GM18907 (cell line): ENCODE measurements at regions not wholly inside any gene's neighbourhood (a gene's known extent, or its start where the extent isn't known, plus 50 kb on each side); places are given as distances from the start of the nearest gene placed in this dataset.
"Not testable (repeated sequence)": the region's sequence is repeated elsewhere in the genome, so short reads cannot be mapped to it uniquely, and the experiment has no call there.

Source experiments
- ATAC-seq: cut with Tn5 transposase; IDR thresholded peaks from one replicate; pipeline ENCODE4 v1.9.1; 2021; ENCODE audit warnings: mild to moderate bottlenecking, moderate library complexity; ENCODE audit not compliant: unreplicated experiment

- ATAC-seq = no peak
These were observed 235.8 kb upstream of the CDH8 start for GRCh38 chr16:62272035-62272434.

GRCh38 chr16:62261760-62262159 is 225.5 kb upstream of the CDH8 start:
- ATAC-seq = no peak

DNA sequence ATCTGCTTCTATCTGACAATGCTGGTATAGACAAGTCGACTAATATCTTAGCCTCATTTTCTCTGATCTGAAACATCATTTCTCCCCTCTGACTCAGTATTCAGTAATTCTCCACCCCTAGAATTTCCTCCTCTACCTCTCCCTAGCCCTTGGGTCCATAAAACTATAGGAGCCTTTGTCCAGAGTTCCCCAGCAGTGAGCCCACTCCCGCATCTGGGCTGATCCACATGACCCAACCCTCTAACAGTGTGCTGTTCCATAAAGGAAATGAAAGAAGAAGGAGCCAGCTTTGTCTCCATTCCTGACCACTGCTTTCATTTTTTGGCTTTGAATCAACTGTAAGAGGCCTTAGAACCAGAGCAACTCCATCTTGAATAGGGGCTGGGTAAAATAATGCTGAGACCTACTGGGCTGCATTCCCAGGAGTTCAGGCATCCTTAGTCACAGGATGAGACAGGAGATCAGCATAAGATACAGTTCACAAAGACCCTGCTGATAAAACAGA is 222.7 kb upstream of the CDH8 start:
- ATAC-seq = not testable (repeated sequence)

- ATAC-seq = no peak
These were observed 220.2 kb upstream of the CDH8 start for GRCh38 chr16:62256406-62256805.

DNA sequence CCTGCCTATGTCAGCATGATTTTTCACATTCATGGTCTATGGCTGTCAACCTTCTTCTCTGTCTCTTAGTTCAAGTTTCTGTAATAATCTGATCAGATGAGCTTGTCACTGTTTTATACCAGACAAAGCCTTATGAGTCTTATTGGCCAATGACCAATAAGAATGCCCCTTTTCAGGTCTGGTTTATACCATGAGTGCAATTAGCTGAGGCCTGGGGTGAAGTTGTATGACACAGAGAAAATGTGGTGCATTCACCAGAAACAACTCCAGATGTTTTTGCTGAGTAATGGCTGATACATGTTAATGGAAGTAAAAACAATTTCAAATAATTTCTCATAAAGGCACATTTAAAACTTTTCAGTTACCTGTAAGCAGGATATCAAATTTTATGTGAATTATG is 218.6 kb upstream of the CDH8 start:
- no peak for ATAC-seq

DNA sequence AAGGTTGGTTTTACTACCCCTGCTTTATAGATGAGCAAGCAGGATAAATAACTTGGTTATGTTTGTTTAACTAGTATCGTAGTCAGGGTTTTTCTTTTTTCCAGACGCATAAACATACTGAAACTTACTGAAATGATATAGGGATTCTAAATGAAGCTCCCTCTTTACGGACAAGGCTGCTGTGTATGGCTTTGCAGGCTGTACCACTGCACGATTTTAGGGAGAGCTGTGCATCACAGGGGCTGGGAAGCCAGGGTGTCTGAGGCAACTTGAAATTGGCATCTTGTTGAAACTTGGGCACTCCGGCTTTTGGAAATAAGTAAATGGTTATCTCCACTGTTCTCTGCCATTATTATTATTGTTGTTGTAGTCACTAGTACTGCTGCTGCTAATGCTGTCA is 218.1 kb upstream of the CDH8 start:
- ATAC-seq = no peak

GRCh38 chr16:62253966-62254365 is 217.7 kb upstream of the CDH8 start:
- ATAC-seq = no peak

DNA sequence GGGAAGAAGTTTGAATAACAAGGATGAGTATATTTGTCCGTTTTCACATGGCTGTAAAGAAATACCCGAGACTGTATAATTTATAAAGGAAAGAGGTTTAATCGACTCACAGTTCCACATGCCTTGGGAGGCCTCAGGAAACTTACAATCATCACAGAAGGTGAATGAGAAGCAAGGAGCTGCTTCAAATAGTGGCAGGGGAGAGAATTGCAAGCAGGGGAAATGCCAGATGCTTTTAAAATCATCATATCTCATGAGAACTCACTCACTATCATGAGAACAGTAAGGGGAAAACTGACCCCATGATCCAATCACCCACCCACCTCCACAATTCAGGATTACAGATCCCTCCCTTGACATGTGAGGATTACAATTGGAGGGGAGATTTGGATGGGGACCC is 212.8 kb upstream of the CDH8 start:
- ATAC-seq = no peak

GRCh38 chr16:62240722-62241121 is 204.5 kb upstream of the CDH8 start:
- no peak for ATAC-seq

DNA sequence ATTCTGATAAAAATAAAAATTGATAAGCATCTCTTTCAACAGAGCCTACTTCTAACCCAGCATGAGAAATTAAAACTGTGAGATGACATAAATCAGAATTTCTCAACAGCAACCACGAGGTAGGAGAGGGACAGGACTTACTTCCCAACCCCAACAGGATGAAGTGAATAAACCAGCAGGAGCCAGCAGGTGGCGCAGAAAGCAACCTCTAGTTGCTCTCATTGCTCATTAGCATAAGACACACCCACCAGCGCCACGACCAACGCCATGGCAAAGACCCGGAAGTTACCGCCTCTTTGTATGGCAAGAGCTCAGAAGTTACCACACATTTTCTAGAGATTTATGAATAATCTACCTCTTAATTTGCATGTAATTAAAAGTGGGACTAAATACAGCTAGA is 189.4 kb upstream of the CDH8 start:
- ATAC-seq = peak; percentile 54

DNA sequence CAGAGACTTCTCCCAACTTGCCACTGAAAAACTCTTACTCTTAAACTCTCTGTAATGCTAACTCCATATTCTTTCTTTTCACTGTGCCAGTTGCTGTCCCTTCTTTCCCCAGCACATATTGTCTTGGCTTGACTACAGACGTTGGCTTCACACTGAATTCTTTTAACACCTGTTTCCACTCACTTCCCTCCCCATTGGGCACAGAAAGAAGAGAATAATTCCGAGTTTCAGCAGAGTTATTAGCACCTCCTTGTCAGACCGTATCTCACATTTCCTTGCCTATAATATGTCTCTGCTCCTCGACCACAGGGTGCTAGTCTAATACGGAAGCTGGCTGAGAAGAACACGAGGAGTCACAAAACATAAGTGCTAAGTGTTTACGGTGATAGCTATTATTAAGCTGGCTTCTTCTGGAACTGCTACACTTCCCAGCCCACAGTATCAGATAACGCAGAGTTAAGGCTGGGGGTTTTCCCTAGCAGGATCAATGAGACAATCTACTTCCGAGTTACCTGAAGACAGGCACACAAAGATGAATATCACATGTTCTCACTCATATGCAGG is 188.5 kb upstream of the CDH8 start:
- ATAC-seq = no peak

DNA sequence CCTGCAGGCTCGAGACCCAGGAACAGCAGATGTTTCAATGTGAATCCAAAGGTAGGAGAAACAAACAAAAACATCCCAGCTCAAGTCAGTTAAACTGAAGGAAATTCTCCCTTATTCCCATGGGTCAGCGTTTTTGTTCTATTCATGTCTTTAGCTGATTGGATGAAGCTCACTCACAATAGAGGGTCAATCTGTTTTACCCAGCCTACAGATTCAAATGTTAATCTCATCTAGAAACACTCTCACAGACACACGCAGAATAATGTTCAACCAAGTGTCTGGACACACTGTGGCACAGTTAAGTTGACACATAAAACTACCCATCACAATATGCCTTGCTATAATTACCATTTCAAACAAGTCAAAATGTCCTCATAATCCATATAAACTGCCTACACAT is 180.6 kb upstream of the CDH8 start:
- ATAC-seq = no peak

GRCh38 chr16:62213763-62214162 is 177.5 kb upstream of the CDH8 start:
- ATAC-seq = no peak

- no peak for ATAC-seq
These were observed 172.7 kb upstream of the CDH8 start for GRCh38 chr16:62208934-62209333.

DNA sequence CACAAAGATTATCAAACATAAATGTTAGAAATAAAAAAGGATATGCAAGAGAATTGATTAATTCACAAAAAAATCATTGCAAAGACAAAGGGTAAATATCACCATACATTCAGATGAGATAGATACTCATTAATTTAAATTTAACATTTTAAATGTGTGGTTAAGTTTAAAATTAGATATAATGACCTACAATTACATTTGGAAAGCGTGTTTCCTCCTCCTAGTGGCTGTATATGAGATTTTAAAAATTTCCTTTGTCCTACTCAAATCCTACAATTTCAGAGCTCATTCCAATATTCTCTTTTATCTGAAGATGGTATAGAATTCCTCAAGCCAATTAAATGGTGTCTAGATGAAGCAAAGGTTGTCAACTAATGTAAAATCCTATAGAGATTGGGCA is 169.2 kb upstream of the CDH8 start:
- ATAC-seq = no peak

GRCh38 chr16:62201911-62202310 is 165.7 kb upstream of the CDH8 start:
- no peak for ATAC-seq

GRCh38 chr16:62194828-62195227 is 158.6 kb upstream of the CDH8 start:
- no peak for ATAC-seq

GRCh38 chr16:62190426-62190825 is 154.2 kb upstream of the CDH8 start:
- ATAC-seq = no peak

- no peak for ATAC-seq
These were observed 141.3 kb upstream of the CDH8 start for GRCh38 chr16:62177351-62178203.

DNA sequence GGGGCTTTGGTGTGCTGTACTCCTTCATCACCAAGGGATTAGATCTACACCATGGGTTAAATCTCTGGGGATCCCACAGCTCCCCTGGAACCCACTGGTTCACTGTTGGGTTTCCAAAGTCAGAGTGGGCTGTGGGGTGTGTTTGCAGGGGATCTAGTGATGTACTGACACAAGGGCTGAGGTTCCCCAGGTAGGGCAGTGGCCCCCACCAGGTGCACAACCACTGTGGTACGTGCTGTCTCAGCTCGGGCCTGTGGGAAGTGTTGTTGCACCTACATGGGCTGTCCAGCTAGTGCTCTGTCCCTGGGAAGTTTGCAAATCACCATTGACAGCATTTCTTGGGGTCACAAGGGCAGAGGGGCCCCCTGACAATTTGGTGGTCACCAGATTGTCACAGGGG is 134.4 kb upstream of the CDH8 start:
- no peak for ATAC-seq

DNA sequence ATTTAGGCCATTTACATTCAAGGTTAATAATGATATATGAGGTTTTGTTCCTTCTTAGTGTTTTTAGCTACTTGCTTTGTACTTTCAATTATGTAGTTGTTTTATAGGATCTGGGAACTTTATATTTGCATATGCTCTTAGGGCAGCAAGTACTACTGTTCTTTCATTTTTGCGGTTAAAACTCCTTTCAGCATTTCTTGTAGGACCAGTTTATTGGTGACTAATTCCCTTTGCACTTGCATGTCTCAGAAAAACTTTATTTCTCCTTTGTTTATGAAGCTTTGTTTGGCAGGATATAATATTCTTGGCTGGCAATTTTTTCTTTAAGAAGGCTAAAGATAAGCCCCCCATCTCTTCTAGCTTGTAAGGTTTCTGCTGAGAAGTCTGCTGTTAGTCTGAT is 131.3 kb upstream of the CDH8 start:
- ATAC-seq = no peak

DNA sequence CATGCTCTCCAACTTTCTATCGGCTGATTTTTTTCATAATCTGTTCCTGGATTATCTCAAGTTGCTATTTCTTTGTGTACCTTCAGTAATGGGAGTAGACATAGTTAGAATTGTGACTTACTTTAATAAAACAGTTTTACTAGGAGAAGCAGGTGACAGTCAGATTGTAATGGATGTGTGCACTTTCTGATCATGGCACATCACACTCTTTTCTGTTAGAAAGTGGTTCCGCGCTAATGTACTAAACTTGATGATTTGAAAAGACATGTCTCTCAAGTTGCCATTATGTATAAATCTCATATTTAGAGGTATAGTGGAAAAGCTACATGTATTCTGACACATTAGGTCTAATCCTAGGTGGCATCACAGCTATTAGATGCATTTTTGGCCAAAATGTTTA is 121.3 kb upstream of the CDH8 start:
- ATAC-seq = no peak

- no peak for ATAC-seq
These were observed 120.7 kb upstream of the CDH8 start for GRCh38 chr16:62156971-62157370.
